ENCODE measurements at regions not wholly inside any gene's neighbourhood (a gene's known extent, or its start where the extent isn't known, plus 50 kb on each side); places are given as distances from the start of the nearest gene placed in this dataset.

DNA sequence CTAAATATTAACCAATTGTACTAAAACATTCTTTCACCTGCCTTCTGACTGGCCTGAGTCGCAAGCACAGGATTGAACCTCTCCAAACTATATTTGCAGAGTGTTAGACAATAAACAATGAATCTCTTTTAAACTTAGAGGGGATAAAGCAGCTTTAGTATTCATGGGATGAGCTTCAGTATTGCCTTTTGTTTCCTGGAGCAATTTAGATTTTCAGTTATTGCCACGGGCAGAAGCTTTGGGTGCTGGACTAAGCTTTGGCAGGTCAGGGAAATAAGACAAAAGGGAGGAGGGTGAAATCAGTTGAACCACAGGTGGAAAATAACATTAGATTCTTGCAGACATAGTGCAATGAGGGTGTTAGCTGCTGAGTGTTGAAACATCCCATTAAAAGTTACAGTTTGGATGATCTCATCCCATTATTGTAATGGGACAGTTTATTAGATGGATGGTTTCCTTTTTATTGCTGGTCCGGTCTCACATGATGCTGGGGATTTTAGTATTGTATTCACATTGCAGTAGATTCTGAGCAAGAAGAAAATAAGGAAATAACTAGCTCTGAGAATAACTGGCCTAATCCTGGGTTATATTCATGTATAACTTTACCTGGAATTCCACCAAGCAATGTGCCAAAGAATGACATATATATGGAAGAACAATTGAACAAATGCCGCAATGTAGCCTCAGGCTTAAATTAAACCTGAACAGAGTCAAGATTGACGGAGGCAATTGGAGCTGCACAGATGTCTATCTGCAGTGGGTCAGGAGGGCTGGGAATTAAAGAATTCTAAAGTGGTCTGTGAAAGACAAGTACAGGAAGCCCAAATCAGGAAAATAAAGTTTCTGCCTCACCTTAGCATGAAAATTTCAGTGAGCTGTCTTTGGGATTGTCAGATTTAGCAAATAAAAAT lies 1092.8 kb upstream of the SEL1L start:
- Histone ChIP-seq H3K79me2 (ENCODE audit: control insufficient read depth, insufficient read depth, low read length) (no peaks in the 10 kb centered on the region), H4K20me1 (replicated peaks; ENCODE audit: control insufficient read depth, extremely low read depth, insufficient read depth, low read length) (no peaks in the 10 kb centered on the region), H3K4me1 (ENCODE audit: control insufficient read depth, extremely low read depth, insufficient read depth, low read length) (no peaks in the 10 kb centered on the region), H3K27ac (ENCODE audit: insufficient read depth, low read depth, low read length) (no peak overlapping the region), H3K9me3 (replicated peaks; ENCODE audit: control insufficient read depth, insufficient read depth, low read length) (no peaks in the 10 kb centered on the region), H3K9ac (replicated peaks; ENCODE audit: extremely low read depth, insufficient read depth, low read length) (no peak overlapping the region), H3K9me1 (replicated peaks; ENCODE audit: control insufficient read depth, extremely low read depth, insufficient read depth, low read length) (no peaks in the 10 kb centered on the region), H3K4me3 (replicated peaks in 1 of 3; ENCODE audit: insufficient read depth in 1 of 3, low read depth in 1 of 3, low read length in 3 of 3) (no peak overlapping the region), H3K36me3 (ENCODE audit: control insufficient read depth in 2 of 2, extremely low read depth in 1 of 2, insufficient read depth in 2 of 2, low read length in 2 of 2) (no peaks in the 10 kb centered on the region), H2AFZ (ENCODE audit: low read depth, low read length) (no peak overlapping the region), H3K27me3 (ENCODE audit: control insufficient read depth in 2 of 2, insufficient read depth in 2 of 2, low read length in 2 of 2) (no peaks in the 10 kb centered on the region), H3K4me2 (ENCODE audit: insufficient read depth, low read length) (no peak overlapping the region)
- intact Hi-C loops (cut with micrococcal nuclease) (no loop called here), dilution Hi-C loops (cut with MboI; ENCODE audit: extremely low pct_ligation_motif_present, low sequenced_read_pairs) (no loop called here)
- FAIRE-seq (no peak), DNase-seq (ENCODE audit: low read depth, low spot score) (no peak)
- no peak for TF ChIP-seq GATA2 (IDR thresholded peaks at IDR 0.05; ENCODE audit: insufficient read depth, insufficient read length, low read depth, low read length)
- TF ChIP-seq JUN (IDR thresholded peaks at IDR 0.05; ENCODE audit: borderline replicate concordance, insufficient read depth, insufficient read length, low read depth) = no peak
- no peak for TF ChIP-seq MYC (IDR thresholded peaks at IDR 0.05; ENCODE audit: low read depth, low read length)
- TF ChIP-seq FOS (IDR thresholded peaks at IDR 0.05; ENCODE audit: borderline replicate concordance, insufficient read depth, low read length) = no peak
- no peak for TF ChIP-seq MAX (IDR thresholded peaks at IDR 0.05; ENCODE audit: insufficient read depth, insufficient read length)
- TF ChIP-seq EZH2 (IDR thresholded peaks at IDR 0.05; ENCODE audit: borderline replicate concordance, low read depth, low read length, severe bottlenecking) = no peak
- TF ChIP-seq CTCF (IDR thresholded peaks at IDR 0.05; ENCODE audit: extremely low read depth in 1 of 2, insufficient read depth in 1 of 2, low read depth in 1 of 2, low read length in 2 of 2) = no peak
- no peak for TF ChIP-seq POLR2A (IDR thresholded peaks at IDR 0.05; ENCODE audit: low read depth, low read length)
- no peak for TF ChIP-seq POLR2AphosphoS5 (IDR thresholded peaks at IDR 0.05; ENCODE audit: insufficient read depth, low read depth, low read length)
- no TSS peak for BruUV-seq (replicated peaks)
- ChIA-PET POLR2A (no interaction called here), CTCF (no interaction called here)
